Osteoblast (primary cell): ENCODE measurements at regions not wholly inside any gene's neighbourhood (a gene's known extent, or its start where the extent isn't known, plus 50 kb on each side); places are given as distances from the start of the nearest gene placed in this dataset.

ENCODE experiments used
- DNase-seq: peaks from one replicate; pipeline ENCODE4 v3.0.0; 2011; ENCODE audit warnings: low spot score, mixed read lengths; ENCODE audit not compliant: insufficient read length; ENCODE audit errors: missing footprints
- H2AFZ ChIP-seq: 2 replicates; pipeline ENCODE4 v1.6.0; 2011; ENCODE audit warnings: mild to moderate bottlenecking, low read length
- H3K27ac ChIP-seq: 2 replicates; pipeline ENCODE4 v1.5.1; 2011; ENCODE audit warnings: mild to moderate bottlenecking, low read depth, low read length, moderate library complexity
- H3K27me3 ChIP-seq: 2 replicates; pipeline ENCODE4 v1.6.0; 2012; ENCODE audit warnings: mild to moderate bottlenecking, control low read depth, inconsistent platforms, low read length, moderate library complexity; ENCODE audit not compliant: insufficient read depth
- H3K36me3 ChIP-seq: 2 replicates; pipeline ENCODE4 v1.5.1; 2011; ENCODE audit warnings: mild to moderate bottlenecking, low read length, control low read depth, moderate library complexity; ENCODE audit not compliant: insufficient read depth
- H3K4me1 ChIP-seq: 2 replicates; pipeline ENCODE4 v1.5.1; 2011; ENCODE audit warnings: mild to moderate bottlenecking, low read length, control low read depth, moderate library complexity; ENCODE audit not compliant: insufficient read depth
- H3K4me2 ChIP-seq: 2 replicates; pipeline ENCODE4 v1.6.0; 2011; ENCODE audit warnings: mild to moderate bottlenecking, low read length; ENCODE audit not compliant: insufficient read depth
- H3K4me3 ChIP-seq: fragments of 200-600 bp; sonication (generic); 3 replicates; pipeline ENCODE4 v1.5.1; 2012; ENCODE audit warnings: mild to moderate bottlenecking, low read length, inconsistent platforms; ENCODE audit not compliant: insufficient read depth
- H3K79me2 ChIP-seq: 2 replicates; pipeline ENCODE4 v1.6.0; 2012; ENCODE audit warnings: mild to moderate bottlenecking, low read length, control low read depth, inconsistent platforms; ENCODE audit not compliant: insufficient read depth
- H3K9me3 ChIP-seq: 2 replicates; pipeline ENCODE4 v1.5.1; 2011; ENCODE audit warnings: low read depth, low read length, control low read depth
- H4K20me1 ChIP-seq: 2 replicates; pipeline ENCODE4 v1.6.0; 2012; ENCODE audit warnings: mild to moderate bottlenecking, low read length, control low read depth; ENCODE audit not compliant: insufficient read depth
- CTCF ChIP-seq: IDR thresholded peaks from 2 replicates; pipeline ENCODE4 v1.5.1; 2011; ENCODE audit warnings: mild to moderate bottlenecking, low read depth, low read length, moderate library complexity; ENCODE audit errors: extremely low read depth

- Histone ChIP-seq H4K20me1 (no peaks in the 10 kb centered on the region), H2AFZ (no peak overlapping the region), H3K27me3 (no peaks in the 10 kb centered on the region), H3K27ac (no peak overlapping the region), H3K79me2 (no peaks in the 10 kb centered on the region), H3K9me3 (no peaks in the 10 kb centered on the region), H3K4me1 (no peaks in the 10 kb centered on the region), H3K4me3 (no peak overlapping the region), H3K36me3 (no peaks in the 10 kb centered on the region), H3K4me2 (no peak overlapping the region)
- DNase-seq: no peak
- TF ChIP-seq CTCF: no peak
These were observed 244.1 kb downstream of the RAB28 start for GRCh38 chr4:13240066-13240465.

- H3K27me3 ChIP-seq: no peaks in the 10 kb centered on the region
- H3K79me2 ChIP-seq: no peaks in the 10 kb centered on the region
- H3K36me3 ChIP-seq: no peaks in the 10 kb centered on the region
- H3K4me3 ChIP-seq: no peak overlapping the region
- H3K4me1 ChIP-seq: no peaks in the 10 kb centered on the region
- DNase-seq: no peak
- no peak for TF ChIP-seq CTCF
- H3K27ac ChIP-seq: no peak overlapping the region
- no peak overlapping the region for H2AFZ ChIP-seq
- no peak overlapping the region for H3K4me2 ChIP-seq
- H4K20me1 ChIP-seq: no peaks in the 10 kb centered on the region
- no peaks in the 10 kb centered on the region for H3K9me3 ChIP-seq
These were observed 245.2 kb downstream of the RAB28 start for GRCh38 chr4:13238936-13239335.

GRCh38 chr4:13236485-13236884 is 247.7 kb downstream of the RAB28 start:
- Histone ChIP-seq H4K20me1 (no peaks in the 10 kb centered on the region), H3K79me2 (no peaks in the 10 kb centered on the region), H3K4me3 (no peak overlapping the region), H3K9me3 (no peaks in the 10 kb centered on the region), H3K36me3 (no peaks in the 10 kb centered on the region), H3K27me3 (no peaks in the 10 kb centered on the region), H3K27ac (no peak overlapping the region), H2AFZ (no peak overlapping the region), H3K4me2 (no peak overlapping the region), H3K4me1 (no peaks in the 10 kb centered on the region)
- no peak for DNase-seq
- TF ChIP-seq CTCF: no peak

GRCh38 chr4:13233755-13234154 is 250.4 kb downstream of the RAB28 start:
- no peaks in the 10 kb centered on the region for H3K4me1 ChIP-seq
- H3K4me3 ChIP-seq: no peak overlapping the region
- H3K27me3 ChIP-seq: no peaks in the 10 kb centered on the region
- no peak overlapping the region for H3K4me2 ChIP-seq
- H4K20me1 ChIP-seq: no peaks in the 10 kb centered on the region
- H3K36me3 ChIP-seq: no peaks in the 10 kb centered on the region
- no peak overlapping the region for H2AFZ ChIP-seq
- H3K27ac ChIP-seq: no peak overlapping the region
- H3K79me2 ChIP-seq: no peaks in the 10 kb centered on the region
- H3K9me3 ChIP-seq: no peaks in the 10 kb centered on the region
- no peak for TF ChIP-seq CTCF
- no peak for DNase-seq
